NCI-H2081 treated with DMSO at 0.1 percent for 48 hours (cell line): ENCODE measurements at regions not wholly inside any gene's neighbourhood (a gene's known extent, or its start where the extent isn't known, plus 50 kb on each side); places are given as distances from the start of the nearest gene placed in this dataset.
"Not testable (repeated sequence)": the region's sequence is repeated elsewhere in the genome, so short reads cannot be mapped to it uniquely, and the experiment has no call there.

ENCODE experiments used
- DNase-seq: peaks from one replicate; lab custom pipeline; 2025; lab: John Stamatoyannopoulos, UW

- no peak for DNase-seq
Observed at GRCh38 chr17:59494757-59495368, 70.5 kb upstream of the DHX40 start.

- DNase-seq, result no peak
Observed at GRCh38 chr17:59496178-59496577, 69.2 kb upstream of the DHX40 start.

- DNase-seq, result peak; percentile 29
Observed at GRCh38 chr17:59498530-59499307, 66.7 kb upstream of the DHX40 start.

- DNase-seq, result not testable (repeated sequence)
Observed at GRCh38 chr17:59500086-59500655, 65.2 kb upstream of the DHX40 start.

GRCh38 chr17:59501690-59502089, 63.7 kb upstream of the DHX40 start:
- no peak for DNase-seq

GRCh38 chr17:59502800-59503199, 62.6 kb upstream of the DHX40 start:
- DNase-seq, result no peak

GRCh38 chr17:59503500-59503899, 61.9 kb upstream of the DHX40 start:
- no peak for DNase-seq

- DNase-seq, result no peak
Observed at GRCh38 chr17:59504821-59505220, 60.6 kb upstream of the DHX40 start.

GRCh38 chr17:59505610-59506276, 59.7 kb upstream of the DHX40 start:
- DNase-seq, result no peak

GRCh38 chr17:59506894-59507726, 58.3 kb upstream of the DHX40 start:
- DNase-seq, result no peak

GRCh38 chr17:59508999-59509625, 56.3 kb upstream of the DHX40 start:
- DNase-seq, result no peak

- no peak for DNase-seq
Observed at GRCh38 chr17:59510611-59511010, 54.8 kb upstream of the DHX40 start.

- DNase-seq, result no peak
Observed at GRCh38 chr17:59511726-59512125, 53.7 kb upstream of the DHX40 start.

GRCh38 chr17:59512844-59513385, 52.5 kb upstream of the DHX40 start:
- peak; percentile 32 for DNase-seq

- DNase-seq, result peak; percentile 86
Observed at GRCh38 chr17:59513934-59514841, 51.2 kb upstream of the DHX40 start.
